A673 (cell line): ENCODE measurements at regions not wholly inside any gene's neighbourhood (a gene's known extent, or its start where the extent isn't known, plus 50 kb on each side); places are given as distances from the start of the nearest gene placed in this dataset.

ENCODE experiments used
- BruUV-seq: library from RNA; stranded (reverse); fragments of 400-500 nt; replicated peaks from 2 replicates; lab custom pipeline; 2021; lab: Mats Ljungman, UMichigan
- CTCF ChIA-PET: fragments of 300-600 bp; sonication (Branson Sonifier 250); formaldehyde crosslinking; loops from one replicate; lab custom pipeline; 2022; ENCODE audit warnings: antibody characterized with exemption; lab: Charles Lee
- POLR2A ChIA-PET: fragments of 300-600 bp; sonication (Branson Sonifier 250); formaldehyde crosslinking; loops from one replicate; lab custom pipeline; 2022; ENCODE audit warnings: antibody characterized with exemption; ENCODE audit not compliant: low non-redundant PET; lab: Charles Lee
- DNase-seq: peaks from one replicate; pipeline ENCODE4 v3.0.0-alpha.2; 2015; ENCODE audit warnings: low spot score
- H3K27ac ChIP-seq: fragments of 200-600 bp; sonication (generic); 2 replicates; pipeline ENCODE4 v1.5.1; 2016; ENCODE audit warnings: mixed run types, low read depth, mild to moderate bottlenecking, mixed read lengths, antibody characterized with exemption, low read length; ENCODE audit not compliant: poor library complexity, severe bottlenecking
- H3K27me3 ChIP-seq: fragments of 200-600 bp; sonication (generic); replicated peaks from 2 replicates; pipeline ENCODE4 v1.6.1; 2017; ENCODE audit warnings: mixed run types, low read depth, mild to moderate bottlenecking, mixed read lengths, antibody characterized with exemption, low read length; ENCODE audit not compliant: insufficient read depth, poor library complexity
- H3K36me3 ChIP-seq: fragments of 200-600 bp; sonication (generic); 2 replicates; pipeline ENCODE4 v1.6.1; 2016; ENCODE audit warnings: mixed run types, mild to moderate bottlenecking, mixed read lengths, antibody characterized with exemption, low read length; ENCODE audit not compliant: insufficient read depth, poor library complexity, severe bottlenecking
- H3K4me1 ChIP-seq: fragments of 200-600 bp; sonication (generic); 2 replicates; pipeline ENCODE4 v1.6.1; 2017; ENCODE audit warnings: mixed run types, mild to moderate bottlenecking, mixed read lengths, antibody characterized with exemption, low read length; ENCODE audit not compliant: insufficient read depth, poor library complexity, severe bottlenecking
- H3K4me3 ChIP-seq: fragments of 200-600 bp; sonication (generic); 2 replicates; pipeline ENCODE4 v1.5.1; 2016; ENCODE audit warnings: low read depth, mixed run types, mild to moderate bottlenecking, mixed read lengths, low read length; ENCODE audit not compliant: poor library complexity, severe bottlenecking
- H3K9me3 ChIP-seq: fragments of 200-600 bp; sonication (generic); 2 replicates; pipeline ENCODE4 v1.6.1; 2016; ENCODE audit warnings: mixed run types, low read depth, mild to moderate bottlenecking, mixed read lengths, antibody characterized with exemption, low read length; ENCODE audit not compliant: poor library complexity, severe bottlenecking
- EZH2 ChIP-seq: fragments of 200-600 bp; sonication (generic); IDR thresholded peaks from 2 replicates; pipeline ENCODE4 v1.6.1; 2017; ENCODE audit warnings: borderline replicate concordance, low read depth, mild to moderate bottlenecking, mixed read lengths, antibody characterized with exemption, low read length; ENCODE audit not compliant: poor library complexity, severe bottlenecking
- intact Hi-C: fragments of 100-400 bp; cut with micrococcal nuclease; formaldehyde crosslinking; loops from one replicate; pipeline ENCODE4 v1.10.0; 2022; ENCODE audit not compliant: unreplicated experiment
- TF ChIP-seq, protein P1 (sequence below): fragments of 300-800, 200-600 bp; sonication (generic); conservative IDR thresholded peaks from 2 replicates; pipeline ENCODE4 v1.5.1; 2017; ENCODE audit warnings: low read depth, mild to moderate bottlenecking, antibody characterized with exemption, low read length, moderate library complexity, mixed read lengths

- peaks cover 13% of the 10 kb centered on the region for H3K9me3 ChIP-seq
- no peak for TF ChIP-seq EZH2
- TF ChIP-seq, protein P1, sequence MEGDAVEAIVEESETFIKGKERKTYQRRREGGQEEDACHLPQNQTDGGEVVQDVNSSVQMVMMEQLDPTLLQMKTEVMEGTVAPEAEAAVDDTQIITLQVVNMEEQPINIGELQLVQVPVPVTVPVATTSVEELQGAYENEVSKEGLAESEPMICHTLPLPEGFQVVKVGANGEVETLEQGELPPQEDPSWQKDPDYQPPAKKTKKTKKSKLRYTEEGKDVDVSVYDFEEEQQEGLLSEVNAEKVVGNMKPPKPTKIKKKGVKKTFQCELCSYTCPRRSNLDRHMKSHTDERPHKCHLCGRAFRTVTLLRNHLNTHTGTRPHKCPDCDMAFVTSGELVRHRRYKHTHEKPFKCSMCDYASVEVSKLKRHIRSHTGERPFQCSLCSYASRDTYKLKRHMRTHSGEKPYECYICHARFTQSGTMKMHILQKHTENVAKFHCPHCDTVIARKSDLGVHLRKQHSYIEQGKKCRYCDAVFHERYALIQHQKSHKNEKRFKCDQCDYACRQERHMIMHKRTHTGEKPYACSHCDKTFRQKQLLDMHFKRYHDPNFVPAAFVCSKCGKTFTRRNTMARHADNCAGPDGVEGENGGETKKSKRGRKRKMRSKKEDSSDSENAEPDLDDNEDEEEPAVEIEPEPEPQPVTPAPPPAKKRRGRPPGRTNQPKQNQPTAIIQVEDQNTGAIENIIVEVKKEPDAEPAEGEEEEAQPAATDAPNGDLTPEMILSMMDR = no peak
- no peak overlapping the region for H3K4me3 ChIP-seq
- ChIA-PET POLR2A (no interaction called here), CTCF (interaction anchor here (0.6 kb wide), 1 partner anchor 66 kb away, joined by 7 read pairs; no protein-coding TSS in a partner anchor)
- no peaks in the 10 kb centered on the region for H3K4me1 ChIP-seq
- no peaks in the 10 kb centered on the region for H3K27me3 ChIP-seq
- intact Hi-C loops = no loop called here
- H3K27ac ChIP-seq = no peak overlapping the region
- no TSS peak for BruUV-seq
- no peaks in the 10 kb centered on the region for H3K36me3 ChIP-seq
- DNase-seq = no peak
Measured at GRCh38 chr2:215205787-215206186, 67.4 kb upstream of the ABCA12 start.

- Histone ChIP-seq H3K4me3 (no peak overlapping the region), H3K36me3 (no peaks in the 10 kb centered on the region), H3K9me3 (no peaks in the 10 kb centered on the region), H3K27me3 (no peaks in the 10 kb centered on the region), H3K27ac (no peak overlapping the region), H3K4me1 (no peaks in the 10 kb centered on the region)
- TF ChIP-seq, protein P1 = no peak
- TF ChIP-seq EZH2 = no peak
- CTCF ChIA-PET = no interaction called here
- intact Hi-C loops = no loop called here
- BruUV-seq = no TSS peak
- DNase-seq = no peak
- POLR2A ChIA-PET = no interaction called here
Measured at GRCh38 chr2:215191477-215191876, 53.1 kb upstream of the ABCA12 start.

GRCh38 chr2:215190588-215190987 lies 52.2 kb upstream of the ABCA12 start:
- TF ChIP-seq EZH2 = no peak
- TF ChIP-seq, protein P1 = no peak
- no peak overlapping the region for H3K4me3 ChIP-seq
- no peaks in the 10 kb centered on the region for H3K4me1 ChIP-seq
- no peak for DNase-seq
- CTCF ChIA-PET = no interaction called here
- intact Hi-C loops = no loop called here
- no TSS peak for BruUV-seq
- POLR2A ChIA-PET = no interaction called here
- H3K27ac ChIP-seq = no peak overlapping the region
- no peaks in the 10 kb centered on the region for H3K27me3 ChIP-seq
- H3K36me3 ChIP-seq = no peaks in the 10 kb centered on the region
- no peaks in the 10 kb centered on the region for H3K9me3 ChIP-seq
